Endothelial cell of umbilical vein (primary cell): ENCODE measurements at regions not wholly inside any gene's neighbourhood (a gene's known extent, or its start where the extent isn't known, plus 50 kb on each side); places are given as distances from the start of the nearest gene placed in this dataset.

Experiments
- BruUV-seq: library from RNA; stranded (reverse); fragments of 400-500 nt; replicated peaks from 2 replicates; lab custom pipeline; 2021; lab: Mats Ljungman, UMichigan
- CTCF ChIA-PET: fragments of 300-600, 350-600 bp; sonication (Branson Sonifier 250); formaldehyde crosslinking; loops from one replicate; lab custom pipeline; 2021; ENCODE audit warnings: antibody characterized with exemption, inconsistent platforms; lab: Charles Lee
- POLR2A ChIA-PET: fragments of 300-600, 350-600 bp; sonication (Branson Sonifier 250); formaldehyde crosslinking; loops from one replicate; lab custom pipeline; 2021; ENCODE audit warnings: antibody characterized with exemption, inconsistent platforms; lab: Charles Lee
- DNase-seq: peaks from one replicate; pipeline ENCODE4 v3.0.0-alpha.2; 2011; ENCODE audit warnings: low read depth, low spot score
- FAIRE-seq: peaks from 2 replicates; lab custom pipeline; 2011; peaks lifted over from hg19 to GRCh38; lab: Jason Lieb, UNC
- H2AFZ ChIP-seq: 2 replicates; pipeline ENCODE4 v1.6.0; 2012; ENCODE audit warnings: low read depth, low read length, control low read depth, inconsistent platforms
- H3K27ac ChIP-seq: 2 replicates; pipeline ENCODE4 v1.5.1; 2011; ENCODE audit warnings: low read depth, mild to moderate bottlenecking, control low read depth, low read length, moderate library complexity; ENCODE audit not compliant: insufficient read depth
- H3K27me3 ChIP-seq, 2 experiments: 2 replicates each; pipeline versions ENCODE4 v1.6.0 to v1.6.1; 2011; ENCODE audit warnings: low read length in 2 of 2, mixed read lengths in 1 of 2; ENCODE audit not compliant: control insufficient read depth in 2 of 2, insufficient read depth in 2 of 2
- H3K36me3 ChIP-seq, 2 experiments: 2 replicates in 1 of 2; 3 replicates in 1 of 2; pipeline ENCODE4 v1.5.1; 2011; ENCODE audit warnings: low read length in 2 of 2, mild to moderate bottlenecking in 1 of 2, moderate library complexity in 1 of 2; ENCODE audit not compliant: control insufficient read depth in 2 of 2, insufficient read depth in 2 of 2; ENCODE audit errors: extremely low read depth in 1 of 2
- H3K4me1 ChIP-seq: 3 replicates; pipeline ENCODE4 v1.5.1; 2011; ENCODE audit warnings: mild to moderate bottlenecking, low read length; ENCODE audit not compliant: control insufficient read depth, insufficient read depth; ENCODE audit errors: extremely low read depth
- H3K4me2 ChIP-seq: 2 replicates; pipeline ENCODE4 v1.6.1; 2011; ENCODE audit warnings: low read length, control low read depth, mixed read lengths; ENCODE audit not compliant: insufficient read depth
- H3K4me3 ChIP-seq, 3 experiments: fragments of 200-600 bp in 1 of 3; sonication (generic), shearing (Covaris generic) in 1 of 3; replicated peaks in 1 of 3; 2 replicates each; pipeline ENCODE4 v1.5.1; 2011 to 2016; ENCODE audit warnings: control low read depth in 3 of 3, low read length in 3 of 3, mild to moderate bottlenecking in 2 of 3, inconsistent platforms in 1 of 3, low read depth in 1 of 3, moderate library complexity in 1 of 3; ENCODE audit not compliant: insufficient read depth in 1 of 3
- H3K79me2 ChIP-seq: 2 replicates; pipeline ENCODE4 v1.6.0; 2012; ENCODE audit warnings: low read length, inconsistent platforms; ENCODE audit not compliant: control insufficient read depth, insufficient read depth
- H3K9ac ChIP-seq: replicated peaks from 2 replicates; pipeline ENCODE3; 2011; ENCODE audit warnings: low read length, control low read depth; ENCODE audit not compliant: insufficient read depth; ENCODE audit errors: extremely low read depth
- H3K9me1 ChIP-seq: replicated peaks from 3 replicates; pipeline ENCODE4 v1.6.0; 2011; ENCODE audit warnings: mild to moderate bottlenecking, low read length; ENCODE audit not compliant: control insufficient read depth, insufficient read depth; ENCODE audit errors: extremely low read depth
- H3K9me3 ChIP-seq: replicated peaks from 2 replicates; pipeline ENCODE4 v1.5.1; 2012; ENCODE audit warnings: low read length, inconsistent platforms; ENCODE audit not compliant: control insufficient read depth, insufficient read depth
- H4K20me1 ChIP-seq: replicated peaks from 2 replicates; pipeline ENCODE3; 2011; ENCODE audit warnings: mild to moderate bottlenecking, low read length; ENCODE audit not compliant: control insufficient read depth, insufficient read depth; ENCODE audit errors: extremely low read depth
- CTCF ChIP-seq, 2 donors: IDR thresholded peaks; 1 replicate in 1 of 2; 2 replicates in 1 of 2; pipeline ENCODE4 v1.5.1; 2011; ENCODE audit warnings: low read length in 2 of 2, mild to moderate bottlenecking in 2 of 2, moderate library complexity in 2 of 2, control low read depth in 1 of 2, inconsistent platforms in 1 of 2, low read depth in 1 of 2; ENCODE audit not compliant: insufficient read depth in 1 of 2; ENCODE audit errors: extremely low read depth in 1 of 2
- EZH2 ChIP-seq: IDR thresholded peaks from 2 replicates; pipeline ENCODE4 v1.6.1; 2012; ENCODE audit warnings: borderline replicate concordance, low read depth, mild to moderate bottlenecking, moderate library complexity, low read length, inconsistent platforms; ENCODE audit not compliant: severe bottlenecking
- FOS ChIP-seq: IDR thresholded peaks from 2 replicates; pipeline ENCODE4 v1.6.1; 2011; ENCODE audit warnings: mild to moderate bottlenecking, low read length, moderate library complexity, borderline replicate concordance; ENCODE audit not compliant: insufficient read depth
- GATA2 ChIP-seq: IDR thresholded peaks from 2 replicates; pipeline ENCODE4 v1.7.0; 2011; ENCODE audit warnings: low read depth, mild to moderate bottlenecking, moderate library complexity, mixed read lengths, low read length; ENCODE audit not compliant: insufficient read length, insufficient read depth
- JUN ChIP-seq: IDR thresholded peaks from 2 replicates; pipeline ENCODE4 v1.6.1; 2011; ENCODE audit warnings: borderline replicate concordance, low read depth; ENCODE audit not compliant: insufficient read length, insufficient read depth
- MAX ChIP-seq: IDR thresholded peaks from 2 replicates; pipeline ENCODE4 v1.6.1; 2011; ENCODE audit not compliant: insufficient read depth, insufficient read length
- MYC ChIP-seq: IDR thresholded peaks from one replicate; pipeline ENCODE4 v1.6.1; 2011; ENCODE audit warnings: mild to moderate bottlenecking, low read depth, low read length
- POLR2A ChIP-seq: IDR thresholded peaks from 2 replicates; pipeline ENCODE4 v1.6.1; 2012; ENCODE audit warnings: low read depth, mild to moderate bottlenecking, control low read depth, low read length
- POLR2AphosphoS5 ChIP-seq: IDR thresholded peaks from 2 replicates; pipeline ENCODE4 v1.6.1; 2012; ENCODE audit warnings: low read depth, mild to moderate bottlenecking, control low read depth, low read length, moderate library complexity; ENCODE audit not compliant: insufficient read depth
- dilution Hi-C: fragments of 300-500 bp; cut with MboI; formaldehyde crosslinking; loops from one replicate; pipeline ENCODE4 v1.15.0; 2019; ENCODE audit warnings: low sequenced_read_pairs; ENCODE audit not compliant: extremely low pct_ligation_motif_present
- intact Hi-C: fragments of 100-400 bp; cut with micrococcal nuclease; formaldehyde crosslinking; loops from one replicate; pipeline ENCODE4 v1.10.0; 2022

GRCh38 chr20:60199866-60200265 lies 241.6 kb downstream of the CDH26 start:
- DNase-seq (no peak), FAIRE-seq (no peak)
- Histone ChIP-seq H3K9ac (no peak overlapping the region), H4K20me1 (no peaks in the 10 kb centered on the region), H3K4me1 (no peaks in the 10 kb centered on the region), H3K4me3 (no peak overlapping the region), H3K36me3 (no peaks in the 10 kb centered on the region), H3K4me2 (no peak overlapping the region), H3K9me3 (no peaks in the 10 kb centered on the region), H3K9me1 (no peaks in the 10 kb centered on the region), H3K27me3 (no peaks in the 10 kb centered on the region), H3K79me2 (no peaks in the 10 kb centered on the region), H2AFZ (no peak overlapping the region), H3K27ac (no peak overlapping the region)
- TF ChIP-seq POLR2A (no peak), MAX (no peak), FOS (no peak), JUN (no peak), GATA2 (no peak), POLR2AphosphoS5 (no peak), EZH2 (no peak), MYC (no peak), CTCF (IDR thresholded peaks at IDR 0.05; ENCODE audit: extremely low read depth in 1 of 2, insufficient read depth in 1 of 2, low read depth in 1 of 2, low read length in 2 of 2) (no peak)
- dilution Hi-C loops (no loop called here), intact Hi-C loops (no loop called here)
- ChIA-PET CTCF (no interaction called here), POLR2A (no interaction called here)
- BruUV-seq: no TSS peak
